ENCODE measurements at regions not wholly inside any gene's neighbourhood (a gene's known extent, or its start where the extent isn't known, plus 50 kb on each side); places are given as distances from the start of the nearest gene placed in this dataset.
"Not testable (repeated sequence)": the region's sequence is repeated elsewhere in the genome, so short reads cannot be mapped to it uniquely, and the experiment has no call there.

- DNase-seq (ENCODE audit: low spot score) = no peak
Observed at GRCh38 chr3:170814822-170815221, 55.2 kb downstream of the RPL22L1 start.

GRCh38 chr3:170813266-170813665, 56.7 kb downstream of the RPL22L1 start:
- no peak for DNase-seq (ENCODE audit: low spot score)

GRCh38 chr3:170811928-170812591, 57.9 kb downstream of the RPL22L1 start:
- DNase-seq (ENCODE audit: low spot score) = peak; percentile 76

GRCh38 chr3:170811515-170811914, 58.5 kb downstream of the RPL22L1 start:
- no peak for DNase-seq (ENCODE audit: low spot score)

GRCh38 chr3:170809975-170810357, 60.0 kb downstream of the RPL22L1 start:
- no peak for DNase-seq (ENCODE audit: low spot score)

GRCh38 chr3:170809007-170809974, 60.7 kb downstream of the RPL22L1 start:
- DNase-seq (ENCODE audit: low spot score) = peak; percentile 47

- DNase-seq (ENCODE audit: low spot score) = no peak
Observed at GRCh38 chr3:170808041-170808440, 62.0 kb downstream of the RPL22L1 start.

- no peak for DNase-seq (ENCODE audit: low spot score)
Observed at GRCh38 chr3:170806676-170807075, 63.3 kb downstream of the RPL22L1 start.

GRCh38 chr3:170806141-170806540, 63.9 kb downstream of the RPL22L1 start:
- no peak for DNase-seq (ENCODE audit: low spot score)

- DNase-seq (ENCODE audit: low spot score) = not testable (repeated sequence)
Observed at GRCh38 chr3:170805296-170805695, 64.7 kb downstream of the RPL22L1 start.

- DNase-seq (ENCODE audit: low spot score) = not testable (repeated sequence)
Observed at GRCh38 chr3:170804634-170805033, 65.4 kb downstream of the RPL22L1 start.

- no peak for DNase-seq (ENCODE audit: low spot score)
Observed at GRCh38 chr3:170804078-170804477, 65.9 kb downstream of the RPL22L1 start.

GRCh38 chr3:170802164-170803151, 67.5 kb downstream of the RPL22L1 start:
- DNase-seq (ENCODE audit: low spot score) = peak; percentile 51

- no peak for DNase-seq (ENCODE audit: low spot score)
Observed at GRCh38 chr3:170801597-170801996, 68.4 kb downstream of the RPL22L1 start.

GRCh38 chr3:170800275-170800674, 69.7 kb downstream of the RPL22L1 start:
- DNase-seq (ENCODE audit: low spot score) = not testable (repeated sequence)

- DNase-seq (ENCODE audit: low spot score) = no peak
Observed at GRCh38 chr3:170799009-170799408, 71.0 kb downstream of the RPL22L1 start.

GRCh38 chr3:170797685-170798084, 72.3 kb downstream of the RPL22L1 start:
- no peak for DNase-seq (ENCODE audit: low spot score)

GRCh38 chr3:170792471-170792870, 77.5 kb downstream of the RPL22L1 start:
- DNase-seq (ENCODE audit: low spot score) = no peak

- DNase-seq (ENCODE audit: low spot score) = no peak
Observed at GRCh38 chr3:170790647-170791046, 79.3 kb downstream of the RPL22L1 start.

- DNase-seq (ENCODE audit: low spot score) = no peak
Observed at GRCh38 chr3:170787464-170787863, 82.5 kb downstream of the RPL22L1 start.

GRCh38 chr3:170785454-170785853, 84.5 kb downstream of the RPL22L1 start:
- no peak for DNase-seq (ENCODE audit: low spot score)

- DNase-seq (ENCODE audit: low spot score) = no peak
Observed at GRCh38 chr3:170784406-170784805, 85.6 kb downstream of the RPL22L1 start.

Measured in hepatic stellate cell (primary cell).